ENCODE measurements at regions not wholly inside any gene's neighbourhood (a gene's known extent, or its start where the extent isn't known, plus 50 kb on each side); places are given as distances from the start of the nearest gene placed in this dataset.

DNA sequence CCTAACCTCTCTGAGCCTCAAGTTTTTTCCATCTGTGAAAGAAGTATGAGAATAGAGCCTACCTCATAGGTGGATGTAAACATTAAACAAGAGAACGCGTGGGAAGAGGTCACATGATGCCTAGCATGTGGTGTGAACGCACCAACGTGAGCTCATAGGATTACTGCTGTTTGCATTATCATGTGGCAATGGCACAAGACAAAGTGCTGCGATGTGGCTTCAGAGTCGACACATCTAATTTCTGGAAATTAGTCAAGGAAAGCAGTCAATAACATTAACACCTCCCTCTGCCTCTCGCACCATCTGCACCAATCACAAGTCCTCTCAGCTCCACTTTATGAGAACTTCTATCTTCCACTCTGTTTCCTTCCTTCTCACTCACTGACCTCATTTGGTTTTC is 489.7 kb downstream of the COG6 start:
- no peak for DNase-seq (ENCODE audit: low read depth in 2 of 2)

DNA sequence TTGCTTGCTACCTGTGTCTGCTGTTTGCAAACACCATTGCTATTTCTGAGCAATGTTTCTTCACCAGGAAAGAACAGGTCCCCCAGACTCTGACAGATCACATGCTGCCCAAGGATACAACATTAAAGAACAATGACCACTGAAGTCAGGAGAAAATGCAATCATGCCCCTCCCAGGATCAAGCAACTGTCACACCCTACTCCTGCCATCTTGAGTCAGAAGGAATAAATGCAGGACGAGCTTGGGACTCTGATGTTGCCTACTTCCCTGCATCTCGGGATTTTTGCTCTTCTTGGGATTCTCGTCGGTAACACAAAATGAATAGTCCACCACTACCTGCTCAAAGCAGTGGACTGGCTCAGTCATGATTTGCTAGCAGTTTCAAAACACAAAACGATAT is 490.6 kb downstream of the COG6 start:
- no peak for DNase-seq (ENCODE audit: low read depth in 2 of 2)

GRCh38 chr13:40146611-40147117 is 491.2 kb downstream of the COG6 start:
- DNase-seq (ENCODE audit: low read depth in 2 of 2), result no peak

DNA sequence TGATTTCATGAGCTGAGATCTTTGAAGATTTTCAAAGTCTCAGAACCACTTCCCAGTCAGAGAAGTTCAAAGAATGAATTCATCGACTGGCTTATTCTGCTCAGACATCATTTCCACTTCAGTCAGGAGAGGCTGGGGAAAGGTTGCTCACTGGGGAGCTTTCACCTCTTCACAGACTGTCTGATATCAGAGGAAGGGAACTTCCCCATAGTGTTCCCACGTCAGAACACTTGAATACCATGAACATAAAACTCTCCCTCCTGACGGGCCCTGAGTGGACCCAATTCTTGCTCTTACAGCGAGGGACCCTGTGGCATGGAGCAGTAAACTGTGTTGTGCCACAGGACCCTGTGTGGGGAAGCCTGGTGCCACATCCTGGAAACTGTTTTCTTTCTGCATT is 492.6 kb downstream of the COG6 start:
- no peak for DNase-seq (ENCODE audit: low read depth in 2 of 2)

DNA sequence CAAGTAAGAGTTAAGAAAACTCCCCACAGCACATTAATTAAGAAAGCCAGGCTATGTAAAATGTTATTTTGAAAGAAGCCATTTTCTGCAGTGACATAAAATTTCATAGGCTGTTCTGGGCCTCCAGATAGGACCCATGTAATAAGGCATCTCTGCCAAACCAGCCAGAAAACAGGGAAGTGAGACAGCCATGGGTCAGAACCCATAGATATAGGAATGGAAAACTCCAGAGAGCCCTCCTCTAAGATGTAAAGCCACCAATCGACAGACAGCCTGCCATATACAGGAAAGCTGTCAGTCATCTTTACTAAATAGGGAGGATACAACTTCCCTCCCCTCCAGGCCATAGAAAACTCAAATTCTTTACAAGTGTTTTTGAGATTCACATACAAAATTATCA is 493.3 kb downstream of the COG6 start:
- DNase-seq (ENCODE audit: low read depth in 2 of 2), result no peak

GRCh38 chr13:40149611-40150274 is 494.3 kb downstream of the COG6 start:
- peak in 1 of 2 experiments; percentile 29 for DNase-seq (ENCODE audit: low read depth in 2 of 2)

DNA sequence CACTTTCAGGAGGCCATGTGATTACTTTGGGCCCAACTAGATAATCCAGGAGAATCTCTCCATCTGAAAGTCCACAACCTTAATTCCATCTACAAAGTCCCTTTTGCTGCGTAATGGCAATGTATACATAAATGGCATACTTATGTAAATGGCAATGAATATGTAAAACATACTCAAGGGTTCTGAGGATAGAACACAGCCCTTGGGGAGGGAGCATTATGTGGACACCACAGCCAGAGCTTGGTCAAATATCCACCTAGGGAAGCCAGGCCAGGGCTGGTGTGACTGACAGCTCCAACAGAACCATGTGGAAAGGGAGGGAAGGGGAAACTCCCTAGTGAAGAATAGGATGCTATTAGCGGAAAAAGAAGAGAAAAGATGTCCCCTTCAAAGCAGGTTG is 496.2 kb downstream of the COG6 start:
- DNase-seq (ENCODE audit: low read depth in 2 of 2), result no peak

GRCh38 chr13:40152145-40152544 is 496.7 kb downstream of the COG6 start:
- no peak for DNase-seq (ENCODE audit: low read depth in 2 of 2)

GRCh38 chr13:40152922-40153321 is 497.5 kb downstream of the COG6 start:
- no peak for DNase-seq (ENCODE audit: low read depth in 2 of 2)

DNA sequence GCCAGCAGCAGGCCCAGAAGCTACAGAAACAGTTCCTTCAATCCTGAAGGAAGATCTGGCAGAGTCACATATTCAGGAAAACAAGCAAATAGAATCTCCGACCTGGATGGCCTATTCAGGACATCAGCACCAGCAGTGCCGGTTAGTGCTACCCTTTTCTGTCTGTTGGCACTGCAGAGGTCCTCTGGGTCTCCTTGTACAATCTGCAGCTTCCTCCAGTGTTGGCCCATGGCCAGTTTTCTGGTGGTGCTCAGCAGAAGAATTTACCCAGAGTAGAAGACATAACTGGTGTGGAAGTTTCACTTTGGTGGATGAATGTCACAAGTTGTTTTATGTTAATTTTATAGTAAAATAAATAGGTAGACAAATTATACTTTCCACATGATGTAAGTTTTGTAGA is 498.1 kb downstream of the COG6 start:
- no peak for DNase-seq (ENCODE audit: low read depth in 2 of 2)

DNA sequence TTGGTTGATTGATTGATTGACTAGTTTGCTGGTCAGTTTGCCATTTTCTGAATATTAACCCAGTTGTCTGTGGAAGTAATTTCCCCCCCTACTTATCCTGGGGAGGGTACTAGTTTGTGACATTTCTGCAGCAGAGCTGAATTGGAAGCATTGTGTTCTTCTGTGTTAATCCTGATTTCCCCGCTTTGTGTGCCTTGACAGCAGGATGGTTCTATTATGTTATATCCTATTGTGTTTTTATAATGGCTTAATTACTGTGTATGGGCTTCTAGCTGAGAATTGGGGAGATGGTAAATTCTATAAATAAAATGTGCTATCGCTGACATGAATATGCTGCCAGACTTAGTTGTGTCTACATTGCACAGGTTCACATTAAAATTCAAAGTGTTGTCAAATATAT is 499.7 kb downstream of the COG6 start:
- no peak for DNase-seq (ENCODE audit: low read depth in 2 of 2)

GRCh38 chr13:40158218-40158617 is 502.8 kb downstream of the COG6 start:
- no peak for DNase-seq (ENCODE audit: low read depth in 2 of 2)

DNA sequence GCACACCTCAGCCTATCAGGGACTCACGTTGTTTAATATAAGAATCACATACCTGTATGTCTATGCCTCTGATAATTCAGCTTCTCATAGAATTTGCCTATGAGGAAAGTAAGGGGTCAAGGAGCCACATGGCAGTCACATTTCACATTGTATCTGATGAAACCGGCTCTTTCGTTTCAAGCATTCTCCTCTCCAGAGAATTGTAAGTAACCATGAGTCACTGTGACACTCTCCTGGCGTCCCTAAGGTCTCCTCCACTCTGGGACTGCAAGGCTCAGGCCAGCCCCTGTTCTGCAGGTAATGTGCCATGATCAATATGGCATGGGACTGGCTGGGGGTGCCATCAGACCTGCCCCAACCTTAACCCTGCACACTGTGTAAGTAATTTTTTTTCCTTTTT is 503.3 kb downstream of the COG6 start:
- DNase-seq (ENCODE audit: low read depth in 2 of 2), result no peak

GRCh38 chr13:40159736-40160135 is 504.3 kb downstream of the COG6 start:
- DNase-seq (ENCODE audit: low read depth in 2 of 2), result no peak

GRCh38 chr13:40160618-40161350 is 505.3 kb downstream of the COG6 start:
- no peak for DNase-seq (ENCODE audit: low read depth in 2 of 2)

GRCh38 chr13:40161351-40161810 is 505.1 kb downstream of the FOXO1 start:
- no peak for DNase-seq (ENCODE audit: low read depth in 2 of 2)

GRCh38 chr13:40161931-40162330 is 504.5 kb downstream of the FOXO1 start:
- no peak for DNase-seq (ENCODE audit: low read depth in 2 of 2)

GRCh38 chr13:40163066-40164000 is 503.1 kb downstream of the FOXO1 start:
- DNase-seq (ENCODE audit: low read depth in 2 of 2), result no peak

- DNase-seq (ENCODE audit: low read depth in 2 of 2), result no peak
Observed at GRCh38 chr13:40164133-40164532, 502.3 kb downstream of the FOXO1 start.

DNA sequence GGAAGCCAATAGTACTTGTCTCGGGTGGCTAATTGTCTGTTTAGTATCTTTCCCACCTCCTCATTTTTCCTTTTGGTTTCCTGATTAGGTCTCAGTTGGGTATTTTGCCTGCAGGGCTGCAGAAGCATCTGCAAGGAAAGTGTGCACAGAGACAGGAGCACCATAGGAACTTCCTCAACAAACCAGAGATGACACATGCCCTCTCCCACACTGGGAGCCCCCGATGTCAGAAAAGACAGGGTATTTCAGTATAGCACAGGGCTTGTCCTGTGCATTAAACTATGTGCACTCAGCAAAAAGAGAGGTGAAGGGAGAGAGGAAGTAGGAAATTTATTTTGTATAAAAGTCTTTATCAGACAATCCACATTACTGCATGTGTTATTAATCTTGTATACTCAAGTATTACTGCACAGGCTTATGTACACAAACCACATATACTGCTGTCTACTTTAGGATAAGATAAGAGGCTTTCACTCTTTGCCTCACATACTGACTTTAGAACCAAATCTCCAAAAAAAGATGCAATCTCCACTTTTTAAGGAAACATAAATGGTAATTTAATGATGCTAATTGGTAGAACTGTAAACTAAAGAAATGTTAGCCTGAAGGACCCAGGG is 501.0 kb downstream of the FOXO1 start:
- DNase-seq (ENCODE audit: low read depth in 2 of 2), result no peak

GRCh38 chr13:40167327-40167726 is 499.1 kb downstream of the FOXO1 start:
- no peak for DNase-seq (ENCODE audit: low read depth in 2 of 2)

Data from fibroblast of skin of left biceps (primary cell).